Astrocyte (in vitro differentiated cells and primary cell): ENCODE measurements at regions not wholly inside any gene's neighbourhood (a gene's known extent, or its start where the extent isn't known, plus 50 kb on each side); places are given as distances from the start of the nearest gene placed in this dataset.

ENCODE experiments used
- DNase-seq: peaks from one replicate; pipeline ENCODE4 v3.0.0-alpha.2; 2010; ENCODE audit warnings: low read depth
- FAIRE-seq: peaks from 2 replicates; lab custom pipeline; 2011; peaks lifted over from hg19 to GRCh38; lab: Jason Lieb, UNC
- H2AFZ ChIP-seq: 2 replicates; pipeline ENCODE4 v1.6.0; 2012; ENCODE audit warnings: low read depth, low read length, inconsistent platforms
- H3K27ac ChIP-seq: 2 replicates; pipeline ENCODE4 v1.5.1; 2011; ENCODE audit warnings: low read depth, low read length, inconsistent platforms
- H3K27me3 ChIP-seq: 2 replicates; pipeline ENCODE4 v1.6.0; 2011; ENCODE audit warnings: low read length, inconsistent platforms; ENCODE audit not compliant: insufficient read depth
- H3K36me3 ChIP-seq: 2 replicates; pipeline ENCODE4 v1.5.1; 2011; ENCODE audit warnings: low read length, inconsistent platforms; ENCODE audit not compliant: insufficient read depth
- H3K4me1 ChIP-seq: 2 replicates; pipeline ENCODE4 v1.5.1; 2011; ENCODE audit warnings: low read length, inconsistent platforms; ENCODE audit not compliant: insufficient read depth
- H3K4me2 ChIP-seq: 2 replicates; pipeline ENCODE4 v1.6.0; 2012; ENCODE audit warnings: low read length, inconsistent platforms
- H3K4me3 ChIP-seq: 2 replicates; pipeline ENCODE4 v1.5.1; 2011; ENCODE audit warnings: low read depth, mild to moderate bottlenecking, low read length, inconsistent platforms; ENCODE audit not compliant: insufficient read depth
- H3K79me2 ChIP-seq: 2 replicates; pipeline ENCODE4 v1.6.0; 2012; ENCODE audit warnings: mild to moderate bottlenecking, low read length, inconsistent platforms; ENCODE audit not compliant: insufficient read depth
- H3K9ac ChIP-seq: 2 replicates; pipeline ENCODE4 v1.6.0; 2012; ENCODE audit warnings: mild to moderate bottlenecking, low read length, inconsistent platforms
- H3K9me3 ChIP-seq: 2 replicates; pipeline ENCODE4 v1.5.1; 2012; ENCODE audit warnings: low read depth, mild to moderate bottlenecking, low read length, inconsistent platforms; ENCODE audit not compliant: insufficient read depth
- H4K20me1 ChIP-seq: 2 replicates; pipeline ENCODE4 v1.6.0; 2012; ENCODE audit warnings: low read length, inconsistent platforms; ENCODE audit not compliant: insufficient read depth
- H3K27ac Mint-ChIP-seq: one replicate; pipeline ENCODE4 v1.8.0; 2021; ENCODE audit warnings: mild to moderate bottlenecking, mixed read lengths; ENCODE audit not compliant: unreplicated experiment
- H3K27me3 Mint-ChIP-seq: one replicate; pipeline ENCODE4 v1.8.0; 2021; ENCODE audit warnings: low read depth, mixed read lengths; ENCODE audit not compliant: unreplicated experiment
- H3K36me3 Mint-ChIP-seq: one replicate; pipeline ENCODE4 v1.8.0; 2021; ENCODE audit warnings: low read depth, mixed read lengths; ENCODE audit not compliant: unreplicated experiment
- H3K4me1 Mint-ChIP-seq: one replicate; pipeline ENCODE4 v1.8.0; 2021; ENCODE audit warnings: low read depth, mixed read lengths; ENCODE audit not compliant: unreplicated experiment
- H3K4me3 Mint-ChIP-seq: one replicate; pipeline ENCODE4 v1.8.0; 2021; ENCODE audit warnings: mild to moderate bottlenecking, moderate library complexity, mixed read lengths; ENCODE audit not compliant: unreplicated experiment
- H3K9me3 Mint-ChIP-seq: one replicate; pipeline ENCODE4 v1.8.0; 2021; ENCODE audit warnings: mild to moderate bottlenecking, mixed read lengths; ENCODE audit not compliant: unreplicated experiment
- EZH2 ChIP-seq: IDR thresholded peaks from 2 replicates; pipeline ENCODE4 v1.6.1; 2012; ENCODE audit warnings: mild to moderate bottlenecking, low read length, inconsistent platforms; ENCODE audit not compliant: insufficient read depth
- TF ChIP-seq, protein P1 (sequence below): IDR thresholded peaks from 2 replicates; pipeline ENCODE4 v1.5.1; 2011; ENCODE audit warnings: low read depth, mild to moderate bottlenecking, inconsistent platforms, low read length, moderate library complexity; ENCODE audit not compliant: insufficient read depth

- Histone ChIP-seq H3K4me1 (peaks cover 27% of the 10 kb centered on the region), H3K79me2 (no peaks in the 10 kb centered on the region), H3K27me3 (no peaks in the 10 kb centered on the region), H2AFZ (no peak overlapping the region), H3K27ac (no peak overlapping the region), H4K20me1 (no peaks in the 10 kb centered on the region), H3K9ac (no peak overlapping the region), H3K4me2 (no peak overlapping the region), H3K4me3 (no peak overlapping the region), H3K36me3 (no peaks in the 10 kb centered on the region), H3K9me3 (no peaks in the 10 kb centered on the region)
- H3K4me3 Mint-ChIP-seq, result no peak overlapping the region
- H3K27ac Mint-ChIP-seq, result no peak overlapping the region
- TF ChIP-seq EZH2, result no peak
- TF ChIP-seq, protein P1, sequence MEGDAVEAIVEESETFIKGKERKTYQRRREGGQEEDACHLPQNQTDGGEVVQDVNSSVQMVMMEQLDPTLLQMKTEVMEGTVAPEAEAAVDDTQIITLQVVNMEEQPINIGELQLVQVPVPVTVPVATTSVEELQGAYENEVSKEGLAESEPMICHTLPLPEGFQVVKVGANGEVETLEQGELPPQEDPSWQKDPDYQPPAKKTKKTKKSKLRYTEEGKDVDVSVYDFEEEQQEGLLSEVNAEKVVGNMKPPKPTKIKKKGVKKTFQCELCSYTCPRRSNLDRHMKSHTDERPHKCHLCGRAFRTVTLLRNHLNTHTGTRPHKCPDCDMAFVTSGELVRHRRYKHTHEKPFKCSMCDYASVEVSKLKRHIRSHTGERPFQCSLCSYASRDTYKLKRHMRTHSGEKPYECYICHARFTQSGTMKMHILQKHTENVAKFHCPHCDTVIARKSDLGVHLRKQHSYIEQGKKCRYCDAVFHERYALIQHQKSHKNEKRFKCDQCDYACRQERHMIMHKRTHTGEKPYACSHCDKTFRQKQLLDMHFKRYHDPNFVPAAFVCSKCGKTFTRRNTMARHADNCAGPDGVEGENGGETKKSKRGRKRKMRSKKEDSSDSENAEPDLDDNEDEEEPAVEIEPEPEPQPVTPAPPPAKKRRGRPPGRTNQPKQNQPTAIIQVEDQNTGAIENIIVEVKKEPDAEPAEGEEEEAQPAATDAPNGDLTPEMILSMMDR, result no peak
- DNase-seq (no peak), FAIRE-seq (no peak)
- no peaks in the 10 kb centered on the region for H3K27me3 Mint-ChIP-seq
- peaks cover 35% of the 10 kb centered on the region for H3K4me1 Mint-ChIP-seq
- peaks cover 6% of the 10 kb centered on the region for H3K9me3 Mint-ChIP-seq
- no peaks in the 10 kb centered on the region for H3K36me3 Mint-ChIP-seq
These were observed 87.6 kb downstream of the ACKR3 start for GRCh38 chr2:236657215-236657614.

DNA sequence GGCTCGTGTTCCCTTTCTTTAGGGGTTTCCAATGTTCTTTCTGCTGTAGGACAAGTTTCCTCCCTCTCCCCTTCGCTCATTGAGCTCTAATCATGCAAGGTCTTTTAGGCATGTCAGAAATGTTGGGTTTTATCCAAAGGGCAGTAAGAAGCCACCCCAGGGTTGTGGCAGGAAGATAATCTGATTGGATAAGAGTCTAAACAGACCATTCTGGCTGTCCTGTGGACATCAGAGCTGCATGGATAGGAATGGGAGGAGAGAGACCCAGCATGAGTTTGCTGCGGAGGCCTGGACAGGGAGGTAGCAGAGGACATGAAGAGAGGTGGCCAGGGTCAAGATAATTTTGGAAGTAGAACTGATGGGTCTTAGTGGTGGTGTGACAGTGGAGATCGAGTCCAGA lies 88.2 kb downstream of the ACKR3 start:
- peaks cover 6% of the 10 kb centered on the region for H3K9me3 Mint-ChIP-seq
- TF ChIP-seq EZH2, result no peak
- TF ChIP-seq, protein P1, result no peak
- Histone ChIP-seq H3K36me3 (no peaks in the 10 kb centered on the region), H3K4me1 (peaks cover 33% of the 10 kb centered on the region), H3K27me3 (no peaks in the 10 kb centered on the region), H3K4me3 (no peak overlapping the region), H4K20me1 (no peaks in the 10 kb centered on the region), H3K9me3 (no peaks in the 10 kb centered on the region), H3K9ac (no peak overlapping the region), H3K27ac (no peak overlapping the region), H3K4me2 (no peak overlapping the region), H2AFZ (no peak overlapping the region), H3K79me2 (no peaks in the 10 kb centered on the region)
- no peaks in the 10 kb centered on the region for H3K36me3 Mint-ChIP-seq
- DNase-seq (peak; percentile 37), FAIRE-seq (no peak)
- no peaks in the 10 kb centered on the region for H3K27me3 Mint-ChIP-seq
- H3K27ac Mint-ChIP-seq, result no peak overlapping the region
- H3K4me3 Mint-ChIP-seq, result no peak overlapping the region
- H3K4me1 Mint-ChIP-seq, result peaks cover 41% of the 10 kb centered on the region

DNA sequence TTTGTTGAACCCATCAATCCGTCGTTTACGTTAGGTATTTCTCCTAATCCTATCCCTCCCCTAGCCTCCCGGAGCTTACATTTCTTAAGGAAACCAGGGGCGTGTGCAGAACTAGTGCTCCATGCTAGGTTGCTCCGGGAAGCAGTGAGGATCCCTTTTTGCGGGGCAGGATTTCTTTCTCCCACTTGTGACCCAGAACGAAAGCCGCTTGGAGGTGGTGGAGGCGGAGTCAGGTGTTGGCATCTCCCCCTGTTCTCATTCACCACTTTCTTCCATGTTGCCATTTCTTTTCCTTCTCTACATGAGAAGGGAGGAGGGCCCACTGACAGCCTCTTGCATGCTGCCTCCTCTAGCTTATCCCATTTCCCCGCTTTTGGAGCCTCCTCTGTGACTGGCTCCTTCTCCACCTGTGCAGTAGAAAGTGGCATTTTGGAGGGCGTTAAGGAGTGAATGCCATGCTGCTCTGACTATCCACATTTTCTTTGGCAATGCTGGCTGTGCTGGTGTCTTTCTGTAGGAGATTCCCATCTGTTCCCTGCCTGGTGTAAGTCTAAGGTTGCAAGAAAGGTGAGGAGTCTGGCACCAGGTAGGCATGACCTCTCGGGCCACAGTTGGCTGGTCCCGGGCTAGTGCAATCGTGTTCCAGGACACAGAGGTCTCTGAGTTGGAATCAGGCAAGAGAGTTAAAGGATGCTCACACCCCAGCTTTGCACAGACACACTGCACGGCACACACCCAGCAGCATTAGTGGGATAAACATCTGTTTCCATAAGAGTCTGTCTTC lies 89.5 kb downstream of the ACKR3 start:
- DNase-seq, result no peak
- no peaks in the 10 kb centered on the region for H3K36me3 ChIP-seq
- H2AFZ ChIP-seq, result no peak overlapping the region
- no peak overlapping the region for H3K4me3 ChIP-seq
- H3K4me1 ChIP-seq, result peaks cover 47% of the 10 kb centered on the region
- H3K27ac Mint-ChIP-seq, result peak overlapping the region; percentile 5
- peak overlapping the region; percentile 8 for H3K4me2 ChIP-seq
- peak overlapping the region; percentile 8 for H3K9ac ChIP-seq
- TF ChIP-seq EZH2, result no peak
- TF ChIP-seq, protein P1, result no peak
- H3K36me3 Mint-ChIP-seq, result no peaks in the 10 kb centered on the region
- no peaks in the 10 kb centered on the region for H3K27me3 Mint-ChIP-seq
- no peak overlapping the region for H3K27ac ChIP-seq
- peaks cover 52% of the 10 kb centered on the region for H3K4me1 Mint-ChIP-seq
- H3K4me3 Mint-ChIP-seq, result no peak overlapping the region
- no peaks in the 10 kb centered on the region for H4K20me1 ChIP-seq
- no peaks in the 10 kb centered on the region for H3K9me3 ChIP-seq
- H3K79me2 ChIP-seq, result no peaks in the 10 kb centered on the region
- H3K27me3 ChIP-seq, result no peaks in the 10 kb centered on the region
- H3K9me3 Mint-ChIP-seq, result peaks cover 9% of the 10 kb centered on the region
- FAIRE-seq, result no peak
